Smooth muscle cell (in vitro differentiated cells): ENCODE measurements at regions not wholly inside any gene's neighbourhood (a gene's known extent, or its start where the extent isn't known, plus 50 kb on each side); places are given as distances from the start of the nearest gene placed in this dataset.

Experiments
- DNase-seq: peaks from one replicate; lab custom pipeline; 2025; ENCODE audit not compliant: unreplicated experiment; lab: John Stamatoyannopoulos, UW
- H2AFZ ChIP-seq: fragments of 200-600 bp; sonication (generic); 2 replicates; pipeline ENCODE4 v1.6.0; 2016; ENCODE audit warnings: antibody characterized with exemption, low read depth, mild to moderate bottlenecking
- H3F3A ChIP-seq: fragments of 200-600 bp; sonication (generic); 2 replicates; pipeline ENCODE4 v1.6.0; 2017; ENCODE audit warnings: antibody characterized with exemption, low read depth
- H3K27ac ChIP-seq: fragments of 200-600 bp; sonication (generic); 2 replicates; pipeline ENCODE4 v1.5.1; 2016; ENCODE audit warnings: low read depth, mild to moderate bottlenecking
- H3K27me3 ChIP-seq: fragments of 200-600 bp; sonication (generic); 2 replicates; pipeline ENCODE4 v1.6.1; 2016; ENCODE audit warnings: low read depth, mild to moderate bottlenecking
- H3K36me3 ChIP-seq: fragments of 200-600 bp; sonication (generic); 2 replicates; pipeline ENCODE4 v1.5.1; 2016; ENCODE audit warnings: low read depth
- H3K4me1 ChIP-seq: fragments of 200-600 bp; sonication (generic); 2 replicates; pipeline ENCODE4 v1.5.1; 2016; ENCODE audit warnings: low read depth
- H3K4me2 ChIP-seq: fragments of 200-600 bp; sonication (generic); 2 replicates; pipeline ENCODE4 v1.6.0; 2016; ENCODE audit warnings: mild to moderate bottlenecking
- H3K4me3 ChIP-seq: fragments of 200-600 bp; sonication (generic); 2 replicates; pipeline ENCODE4 v1.5.1; 2016; ENCODE audit warnings: mild to moderate bottlenecking
- H3K79me2 ChIP-seq: fragments of 200-600 bp; sonication (generic); 2 replicates; pipeline ENCODE4 v1.6.0; 2016; ENCODE audit warnings: low read depth, mild to moderate bottlenecking
- H3K9ac ChIP-seq: fragments of 200-600 bp; sonication (generic); 2 replicates; pipeline ENCODE4 v1.6.0; 2016; ENCODE audit warnings: low read depth
- H3K9me3 ChIP-seq: fragments of 200-600 bp; sonication (generic); replicated peaks from 2 replicates; pipeline ENCODE4 v1.5.1; 2016; ENCODE audit warnings: low read depth
- H4K20me1 ChIP-seq: fragments of 200-600 bp; sonication (generic); 2 replicates; pipeline ENCODE4 v1.6.0; 2016; ENCODE audit warnings: low read depth
- WGBS: methylation state at CpG from one replicate; pipeline ENCODE4 v1.1.7; 2016; ENCODE audit warnings: low lambda C conversion rate; 5-methylcytosine and 5-hydroxymethylcytosine counted together
- TF ChIP-seq, protein P1 (sequence below): fragments of 200-600 bp; sonication (generic); IDR thresholded peaks from 2 replicates; pipeline ENCODE4 v1.5.1; 2017; ENCODE audit warnings: borderline replicate concordance, mild to moderate bottlenecking, antibody characterized with exemption; ENCODE audit not compliant: insufficient read depth, poor library complexity, severe bottlenecking

- Histone ChIP-seq H3K4me1 (no peaks in the 10 kb centered on the region), H3K36me3 (no peaks in the 10 kb centered on the region), H3F3A (no peaks in the 10 kb centered on the region), H3K27me3 (no peaks in the 10 kb centered on the region), H3K9ac (no peak overlapping the region), H3K9me3 (no peaks in the 10 kb centered on the region), H3K79me2 (no peaks in the 10 kb centered on the region), H3K4me2 (no peak overlapping the region), H3K4me3 (no peak overlapping the region), H3K27ac (no peak overlapping the region), H4K20me1 (no peaks in the 10 kb centered on the region), H2AFZ (no peak overlapping the region)
- TF ChIP-seq, protein P1, sequence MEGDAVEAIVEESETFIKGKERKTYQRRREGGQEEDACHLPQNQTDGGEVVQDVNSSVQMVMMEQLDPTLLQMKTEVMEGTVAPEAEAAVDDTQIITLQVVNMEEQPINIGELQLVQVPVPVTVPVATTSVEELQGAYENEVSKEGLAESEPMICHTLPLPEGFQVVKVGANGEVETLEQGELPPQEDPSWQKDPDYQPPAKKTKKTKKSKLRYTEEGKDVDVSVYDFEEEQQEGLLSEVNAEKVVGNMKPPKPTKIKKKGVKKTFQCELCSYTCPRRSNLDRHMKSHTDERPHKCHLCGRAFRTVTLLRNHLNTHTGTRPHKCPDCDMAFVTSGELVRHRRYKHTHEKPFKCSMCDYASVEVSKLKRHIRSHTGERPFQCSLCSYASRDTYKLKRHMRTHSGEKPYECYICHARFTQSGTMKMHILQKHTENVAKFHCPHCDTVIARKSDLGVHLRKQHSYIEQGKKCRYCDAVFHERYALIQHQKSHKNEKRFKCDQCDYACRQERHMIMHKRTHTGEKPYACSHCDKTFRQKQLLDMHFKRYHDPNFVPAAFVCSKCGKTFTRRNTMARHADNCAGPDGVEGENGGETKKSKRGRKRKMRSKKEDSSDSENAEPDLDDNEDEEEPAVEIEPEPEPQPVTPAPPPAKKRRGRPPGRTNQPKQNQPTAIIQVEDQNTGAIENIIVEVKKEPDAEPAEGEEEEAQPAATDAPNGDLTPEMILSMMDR: no peak
- DNase-seq: no peak
- WGBS: 85% methylated on average over 2 of the region's 2 CpGs
Observed at GRCh38 chr5:6125781-6126180, 252.6 kb downstream of the MED10 start.

DNA sequence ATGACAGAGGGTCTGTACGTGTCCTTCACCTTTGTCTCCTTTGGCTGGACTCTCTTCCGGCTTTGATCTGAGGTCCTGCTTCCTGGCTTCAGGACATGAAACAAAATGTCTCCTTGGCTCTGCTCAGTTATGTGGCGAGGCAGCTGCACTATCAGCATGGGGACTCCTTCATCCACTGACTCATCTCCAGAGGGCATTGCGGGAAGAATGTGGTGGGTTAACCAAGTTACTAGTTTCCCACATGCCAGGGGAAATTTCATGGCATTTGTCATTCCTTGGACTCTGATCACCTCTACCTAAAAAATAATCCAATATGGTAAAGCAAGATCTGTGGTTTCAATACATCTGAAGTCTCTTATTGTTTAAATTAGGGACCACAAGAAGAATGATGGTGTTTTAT lies 259.7 kb downstream of the MED10 start:
- no peaks in the 10 kb centered on the region for H3F3A ChIP-seq
- no peak overlapping the region for H3K4me3 ChIP-seq
- no peak overlapping the region for H3K4me2 ChIP-seq
- H3K79me2 ChIP-seq: no peaks in the 10 kb centered on the region
- H3K27ac ChIP-seq: no peak overlapping the region
- no peaks in the 10 kb centered on the region for H3K9me3 ChIP-seq
- H3K27me3 ChIP-seq: no peaks in the 10 kb centered on the region
- no peak overlapping the region for H2AFZ ChIP-seq
- no peak overlapping the region for H3K9ac ChIP-seq
- TF ChIP-seq, protein P1: no peak
- H4K20me1 ChIP-seq: no peaks in the 10 kb centered on the region
- H3K4me1 ChIP-seq: no peaks in the 10 kb centered on the region
- H3K36me3 ChIP-seq: no peaks in the 10 kb centered on the region
- DNase-seq: no peak
- 73% methylated on average over 4 of the region's 4 CpGs for WGBS

DNA sequence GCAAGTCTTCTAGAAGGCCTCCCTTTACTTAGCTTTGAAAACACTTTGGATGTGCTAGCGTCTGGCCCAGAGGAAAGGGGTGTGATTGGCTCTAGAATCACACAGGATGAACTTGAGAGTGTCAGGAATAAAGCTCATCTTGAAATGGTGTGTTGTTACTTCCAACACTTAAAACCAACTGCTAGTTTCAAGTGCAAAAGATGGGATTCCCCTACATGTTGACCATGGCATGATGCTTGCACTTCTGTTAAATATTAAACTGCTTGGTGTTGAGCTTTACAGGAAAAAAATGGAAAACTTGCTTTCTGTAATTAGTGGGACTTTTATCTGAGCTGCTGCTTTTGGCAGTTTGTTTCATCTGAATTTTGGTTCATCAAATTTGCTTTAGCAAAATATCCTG lies 261.1 kb downstream of the MED10 start:
- 72% methylated on average over 1 of the region's 1 CpG for WGBS
- H2AFZ ChIP-seq: no peak overlapping the region
- DNase-seq: no peak
- H3K27ac ChIP-seq: no peak overlapping the region
- H4K20me1 ChIP-seq: no peaks in the 10 kb centered on the region
- TF ChIP-seq, protein P1: no peak
- no peak overlapping the region for H3K4me2 ChIP-seq
- no peak overlapping the region for H3K4me3 ChIP-seq
- no peaks in the 10 kb centered on the region for H3K9me3 ChIP-seq
- no peaks in the 10 kb centered on the region for H3K27me3 ChIP-seq
- H3K79me2 ChIP-seq: no peaks in the 10 kb centered on the region
- no peak overlapping the region for H3K9ac ChIP-seq
- H3K4me1 ChIP-seq: no peaks in the 10 kb centered on the region
- H3K36me3 ChIP-seq: no peaks in the 10 kb centered on the region
- no peaks in the 10 kb centered on the region for H3F3A ChIP-seq

- H3K4me2 ChIP-seq: no peak overlapping the region
- H3K36me3 ChIP-seq: no peaks in the 10 kb centered on the region
- no peaks in the 10 kb centered on the region for H3K9me3 ChIP-seq
- no peak overlapping the region for H3K9ac ChIP-seq
- 86% methylated on average over 4 of the region's 4 CpGs for WGBS
- no peaks in the 10 kb centered on the region for H3F3A ChIP-seq
- no peaks in the 10 kb centered on the region for H4K20me1 ChIP-seq
- no peak overlapping the region for H2AFZ ChIP-seq
- TF ChIP-seq, protein P1: no peak
- H3K4me3 ChIP-seq: no peak overlapping the region
- no peaks in the 10 kb centered on the region for H3K79me2 ChIP-seq
- no peaks in the 10 kb centered on the region for H3K27me3 ChIP-seq
- no peak for DNase-seq
- no peak overlapping the region for H3K27ac ChIP-seq
- no peaks in the 10 kb centered on the region for H3K4me1 ChIP-seq
Observed at GRCh38 chr5:6115852-6116251, 262.5 kb downstream of the MED10 start.
